IPS DF 19.7 (cell line): ENCODE measurements at regions not wholly inside any gene's neighbourhood (a gene's known extent, or its start where the extent isn't known, plus 50 kb on each side); places are given as distances from the start of the nearest gene placed in this dataset.
"Not testable (repeated sequence)": the region's sequence is repeated elsewhere in the genome, so short reads cannot be mapped to it uniquely, and the experiment has no call there.

Source experiments
- DNase-seq: peaks from one replicate; pipeline ENCODE4 v3.0.0-alpha.2; 2013; ENCODE audit warnings: low read depth, low spot score

DNA sequence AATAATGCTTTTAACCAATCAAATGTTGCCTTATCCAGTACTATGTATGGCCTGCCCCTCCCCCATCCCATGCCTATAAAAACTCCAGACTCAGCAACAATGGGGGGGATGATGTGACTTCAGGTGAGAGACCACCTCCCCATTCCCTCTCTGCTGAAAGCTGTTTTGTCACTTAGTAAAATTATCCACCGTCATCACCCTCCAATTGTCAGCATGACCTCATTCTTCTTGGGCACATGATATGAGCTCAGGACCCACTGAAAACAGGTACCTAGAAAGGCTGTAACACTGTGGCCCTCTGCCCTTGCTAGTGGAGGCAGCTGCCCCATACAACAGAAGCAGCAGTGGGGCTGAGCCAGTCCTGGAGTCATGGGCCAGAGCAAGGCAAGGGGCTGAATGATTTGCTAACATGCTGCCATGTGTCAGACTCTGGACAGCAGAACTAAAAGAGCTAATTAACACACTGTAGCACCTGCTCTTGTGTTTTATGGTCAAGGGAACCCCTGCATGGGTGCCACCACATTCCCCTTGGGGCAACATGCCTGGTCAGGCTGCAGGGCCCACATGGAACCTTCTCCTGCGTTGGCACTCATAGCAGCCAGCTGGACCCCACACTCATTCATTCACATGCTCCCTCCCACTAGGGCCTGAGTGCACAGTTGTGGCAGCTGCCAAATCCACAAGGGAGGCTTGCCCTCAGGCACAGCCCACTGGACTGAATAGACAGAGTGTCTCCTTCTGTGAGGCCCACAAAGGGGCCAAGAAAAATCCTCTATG is 722.2 kb upstream of the PCDH20 start:
- DNase-seq: no peak

DNA sequence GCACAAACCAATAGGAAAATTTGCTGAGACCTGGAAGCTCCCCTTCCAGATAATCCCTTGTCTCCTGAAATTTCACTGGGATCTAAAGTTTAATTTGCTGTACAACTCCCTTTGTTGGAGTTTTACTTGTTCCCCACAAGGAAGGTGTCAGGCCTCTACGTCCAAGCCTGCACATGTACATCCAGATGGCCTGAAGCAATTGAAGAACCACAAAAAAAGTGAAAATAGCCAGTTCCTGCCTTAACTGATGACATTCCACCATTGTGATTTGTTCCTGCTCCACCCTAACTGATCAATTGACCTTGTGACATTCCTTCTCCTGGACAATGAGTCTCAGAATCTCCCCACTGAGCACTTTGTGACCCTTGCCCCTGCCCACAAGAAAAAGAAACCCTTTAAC is 716.0 kb upstream of the PCDH20 start:
- DNase-seq: no peak

DNA sequence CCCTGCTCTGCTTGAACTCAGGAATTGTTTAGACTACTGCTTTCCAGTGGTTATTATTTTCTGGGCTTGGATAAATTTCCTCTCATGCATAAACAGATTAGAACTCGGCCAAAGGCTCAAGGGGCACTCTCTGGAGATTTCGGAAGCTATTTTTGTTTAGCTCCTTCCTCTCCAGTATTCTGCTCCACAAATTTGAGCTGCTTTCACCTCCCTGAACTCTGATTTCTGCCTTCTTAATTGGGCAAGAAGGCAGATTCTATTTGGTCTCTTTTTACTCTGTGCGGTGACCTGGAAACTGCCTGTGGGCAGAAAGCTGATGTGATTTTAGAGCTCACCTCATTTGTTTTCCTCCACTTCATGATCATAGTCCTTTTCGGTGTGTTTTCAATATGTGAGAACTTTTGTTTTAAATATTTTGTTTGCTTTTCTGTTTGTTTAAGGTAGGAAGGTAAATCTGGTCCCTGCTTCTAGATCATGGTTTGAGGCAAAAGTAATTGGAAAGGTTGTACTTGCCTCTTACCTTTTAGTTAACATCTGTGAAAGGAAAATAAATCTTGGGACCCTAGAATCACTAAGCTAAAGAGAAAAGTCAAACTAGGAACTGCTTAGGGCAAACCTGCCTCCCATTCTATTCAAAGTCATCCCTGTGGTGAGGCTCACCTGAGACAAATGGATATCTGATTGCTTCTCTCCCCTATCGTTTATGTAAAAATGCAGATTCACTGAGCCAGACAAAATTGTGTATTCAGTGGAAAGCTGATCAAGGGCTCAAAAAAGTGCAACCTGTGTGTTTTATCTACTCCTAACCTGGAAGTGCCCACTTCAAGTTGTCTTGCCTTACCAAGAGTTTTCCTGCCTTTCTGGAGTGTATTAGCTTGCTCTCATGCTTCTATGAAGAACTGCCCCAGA is 714.7 kb upstream of the PCDH20 start:
- no peak for DNase-seq

DNA sequence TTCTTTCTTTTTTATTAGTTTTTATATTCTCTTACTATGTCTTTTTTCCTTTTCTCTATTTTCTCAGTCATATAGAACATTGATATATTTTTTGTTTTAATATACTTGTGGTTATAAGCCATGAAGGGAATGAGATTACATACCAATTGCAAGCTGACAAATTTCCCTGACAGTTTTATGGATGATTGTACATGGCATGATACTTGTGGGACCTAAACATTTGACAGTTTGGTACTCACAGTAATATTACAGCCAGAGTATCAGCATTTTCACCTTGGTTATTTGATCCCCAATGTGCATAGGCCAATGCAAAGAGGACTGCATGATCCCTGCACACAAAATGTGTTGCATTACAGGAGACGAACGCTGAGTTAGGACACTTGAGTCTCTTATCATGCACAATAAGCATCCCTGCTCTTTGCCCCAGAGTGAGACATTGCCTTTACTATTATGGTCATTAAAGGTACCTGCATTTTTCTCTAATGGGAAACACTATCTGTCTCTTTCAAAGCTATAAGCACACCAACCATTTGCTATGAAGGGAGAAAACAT is 713.4 kb upstream of the PCDH20 start:
- no peak for DNase-seq

DNA sequence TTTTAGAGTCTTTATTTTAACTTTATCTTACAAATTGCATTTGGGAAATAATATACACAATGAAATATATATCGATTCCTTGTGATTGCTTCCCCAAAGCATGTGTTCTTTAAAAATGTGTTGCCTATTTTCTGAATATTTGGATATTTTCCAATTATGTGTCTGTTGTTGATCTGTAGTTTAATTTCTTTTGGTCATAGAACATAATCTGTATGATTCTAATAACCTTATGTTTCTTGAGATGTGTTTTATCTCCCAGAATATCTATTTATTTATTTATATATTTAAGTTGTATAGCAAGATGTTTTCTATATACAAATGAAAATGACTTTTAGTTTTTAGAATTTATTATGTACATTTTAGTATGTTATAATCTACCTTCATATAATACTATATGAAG is 710.8 kb upstream of the PCDH20 start:
- no peak for DNase-seq

DNA sequence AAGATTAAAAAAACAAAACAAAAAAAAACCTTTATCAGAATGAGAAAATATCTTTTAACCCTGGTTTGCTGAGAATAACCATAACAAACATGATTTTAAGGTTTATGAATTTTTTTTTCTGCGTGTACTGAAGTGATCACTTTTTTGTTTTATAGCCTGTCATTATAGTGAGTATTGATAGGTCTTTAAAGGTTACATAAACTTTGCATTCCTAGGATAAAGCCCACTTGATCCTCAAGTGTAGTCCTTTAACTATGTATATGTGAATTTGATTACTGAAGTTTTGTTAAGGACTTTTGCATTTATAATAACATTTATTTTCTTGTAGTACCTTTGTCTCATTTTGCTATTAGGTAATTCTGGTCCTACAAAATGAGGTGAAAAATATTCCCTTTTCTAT is 709.8 kb upstream of the PCDH20 start:
- DNase-seq: no peak

DNA sequence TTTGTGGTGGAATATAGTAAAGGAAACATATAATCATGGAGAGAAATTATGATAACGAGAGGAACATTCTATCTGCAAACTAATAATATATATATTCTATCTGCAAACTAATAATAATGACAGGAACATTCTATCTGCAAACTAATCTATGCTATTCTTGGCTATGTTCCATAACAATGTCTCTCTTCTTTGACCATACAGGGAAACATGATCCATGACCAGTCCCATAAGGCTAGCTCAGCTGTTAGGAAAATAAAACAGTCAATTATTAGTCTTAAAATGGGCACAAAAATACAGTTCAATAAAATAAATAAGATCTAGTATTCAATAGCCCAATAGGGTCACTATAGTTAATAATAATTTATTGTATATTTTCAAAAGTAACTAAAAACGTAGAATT is 707.8 kb upstream of the PCDH20 start:
- no peak for DNase-seq

DNA sequence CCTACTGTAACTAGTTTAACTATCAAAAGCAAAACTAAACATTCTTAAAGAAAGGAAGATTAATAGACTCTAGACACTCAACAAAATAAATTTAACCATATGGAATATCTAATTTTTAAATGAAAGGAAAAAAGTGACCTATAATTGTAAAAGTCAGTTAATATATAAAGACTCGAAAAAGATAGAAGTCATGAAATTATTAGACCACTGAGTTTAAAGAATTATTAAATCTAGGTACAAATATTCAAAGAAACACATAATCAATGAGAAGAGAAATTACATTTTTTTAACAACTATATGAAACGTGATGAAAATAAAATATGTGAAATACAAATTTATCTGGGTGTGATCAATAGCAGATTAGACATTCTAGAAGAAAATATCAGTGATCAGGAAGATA is 706.8 kb upstream of the PCDH20 start:
- no peak for DNase-seq

DNA sequence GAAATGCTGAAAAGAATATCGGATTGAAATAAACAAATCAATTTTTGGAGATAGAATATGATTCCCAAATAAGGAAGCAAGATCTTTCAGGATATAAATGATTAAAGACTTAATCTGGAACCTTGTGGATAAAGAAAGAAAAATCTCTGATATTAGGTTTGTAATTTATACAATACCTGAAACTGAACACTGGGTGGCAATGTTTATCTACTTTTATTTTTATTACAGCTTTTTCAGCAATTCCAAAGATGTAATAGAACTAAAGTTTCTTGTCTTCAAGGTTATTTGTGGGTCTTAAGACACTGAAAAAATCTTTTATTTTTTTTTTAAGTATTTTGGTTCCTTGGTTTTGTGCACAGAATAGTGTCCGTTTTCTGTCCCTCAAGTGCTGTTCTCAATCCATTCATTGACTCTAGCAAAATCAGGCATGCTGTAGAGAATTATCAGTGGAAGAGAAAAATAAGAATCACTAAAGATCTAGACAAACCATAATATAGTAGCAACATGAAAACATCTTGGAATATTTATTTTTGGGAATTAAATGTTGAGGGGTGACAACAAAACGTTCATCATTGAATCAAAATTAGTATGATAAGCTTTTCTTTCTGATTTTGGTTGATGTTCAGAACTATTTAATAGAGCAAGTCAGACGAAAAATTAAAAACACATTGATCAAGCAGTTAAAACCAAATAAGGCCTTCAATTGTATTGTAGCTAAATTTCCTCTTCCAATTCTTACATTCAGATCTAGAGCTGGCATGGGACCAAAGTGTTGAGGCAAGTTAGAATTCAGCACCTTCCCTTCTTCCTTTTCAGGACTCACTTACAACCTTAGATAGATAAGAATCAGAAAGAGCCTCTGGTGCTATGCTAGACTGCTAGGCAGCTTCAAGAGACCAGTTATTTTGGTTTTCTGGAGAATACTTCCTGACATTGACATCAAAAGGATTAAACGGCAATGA is 704.4 kb upstream of the PCDH20 start:
- DNase-seq: no peak

DNA sequence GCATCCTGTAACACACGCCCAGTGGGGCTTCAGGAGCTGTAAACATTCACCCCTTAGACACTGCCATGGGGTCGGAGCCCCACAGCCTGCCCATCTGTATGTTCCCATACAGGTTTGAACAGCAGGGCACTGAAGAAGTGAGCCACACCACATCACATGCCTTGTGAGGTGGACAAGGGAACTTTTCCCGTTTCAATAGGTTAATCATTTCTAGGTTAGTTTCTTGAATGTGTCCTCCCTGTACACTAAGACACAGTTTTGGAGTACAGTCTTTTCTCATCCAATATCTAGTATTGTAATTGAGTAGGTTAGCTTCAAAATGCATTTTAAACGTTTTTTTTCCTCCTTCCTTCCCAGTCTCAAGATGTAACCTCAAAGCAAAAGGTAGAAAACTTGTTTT is 700.2 kb upstream of the PCDH20 start:
- no peak for DNase-seq

DNA sequence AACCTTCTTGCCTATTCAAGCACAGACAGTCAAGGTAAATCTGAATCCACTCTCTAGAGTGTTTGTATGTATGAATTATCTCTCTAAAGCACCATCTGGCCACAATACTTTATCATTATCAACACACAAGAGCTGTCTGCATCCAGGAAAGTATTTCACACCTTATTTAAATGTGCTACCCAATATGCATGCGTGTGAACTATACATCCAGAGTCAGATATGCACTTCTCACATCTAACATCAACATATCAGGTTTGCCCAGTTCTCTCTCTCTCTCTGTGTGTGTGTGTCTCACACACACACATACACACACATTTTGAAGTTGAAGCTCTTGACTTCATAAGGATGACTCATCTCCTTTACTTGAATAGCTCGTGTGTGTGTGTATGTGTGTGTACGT is 697.5 kb upstream of the PCDH20 start:
- no peak for DNase-seq

DNA sequence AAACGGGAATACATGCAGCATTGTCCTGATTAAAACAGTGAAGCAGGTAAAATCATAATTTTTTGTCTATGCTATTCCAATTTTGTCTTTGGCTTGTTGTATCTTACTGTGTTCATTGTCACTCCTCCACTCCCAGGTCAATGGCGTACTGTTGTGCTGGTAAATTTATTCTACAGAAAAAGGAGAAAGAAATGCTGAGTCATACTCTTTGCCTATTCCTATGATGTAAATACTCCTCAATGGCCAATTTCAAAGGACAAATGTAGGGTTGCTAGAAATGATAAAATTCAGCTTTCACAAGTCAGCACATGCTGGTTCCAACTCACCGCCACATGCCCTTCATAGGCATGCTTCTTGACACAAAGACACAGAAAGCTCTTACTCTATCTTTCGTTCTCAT is 694.4 kb upstream of the PCDH20 start:
- DNase-seq: no peak

DNA sequence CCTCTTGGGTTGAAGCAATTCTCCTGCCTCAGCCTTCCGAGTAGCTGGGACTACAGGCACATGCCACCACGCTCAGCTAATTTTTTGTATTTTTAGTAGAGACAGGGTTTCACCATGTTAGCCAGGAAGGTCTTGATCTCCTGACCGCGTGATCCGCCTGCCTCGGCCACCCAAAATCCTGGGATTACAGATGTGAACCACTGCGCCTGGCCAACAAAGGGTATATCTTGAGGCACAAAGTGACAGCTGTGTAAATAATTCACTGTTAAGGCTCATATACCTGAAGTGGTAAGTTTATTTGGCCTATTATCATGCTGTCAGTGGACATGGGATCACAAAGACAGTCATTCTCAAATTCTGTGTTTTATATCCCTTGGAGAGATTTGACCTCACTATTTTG is 688.5 kb upstream of the PCDH20 start:
- not testable (repeated sequence) for DNase-seq

DNA sequence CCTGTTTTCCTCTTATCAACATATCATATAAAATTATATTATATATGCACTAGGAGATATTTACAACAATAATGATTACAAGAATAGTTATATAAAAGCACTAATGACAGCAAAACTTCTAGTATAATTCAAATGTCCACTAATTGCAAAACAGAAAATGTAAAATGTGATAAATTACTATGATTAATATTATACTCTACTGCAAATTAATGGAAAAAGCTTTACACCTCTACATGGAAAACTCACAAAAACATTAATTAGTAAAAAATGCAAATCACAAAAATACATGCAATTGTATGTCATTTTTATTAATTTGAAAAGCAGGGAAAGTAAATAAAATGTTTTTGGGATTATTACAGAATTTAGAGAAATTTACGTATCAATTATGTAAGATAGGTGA is 681.0 kb upstream of the PCDH20 start:
- no peak for DNase-seq

DNA sequence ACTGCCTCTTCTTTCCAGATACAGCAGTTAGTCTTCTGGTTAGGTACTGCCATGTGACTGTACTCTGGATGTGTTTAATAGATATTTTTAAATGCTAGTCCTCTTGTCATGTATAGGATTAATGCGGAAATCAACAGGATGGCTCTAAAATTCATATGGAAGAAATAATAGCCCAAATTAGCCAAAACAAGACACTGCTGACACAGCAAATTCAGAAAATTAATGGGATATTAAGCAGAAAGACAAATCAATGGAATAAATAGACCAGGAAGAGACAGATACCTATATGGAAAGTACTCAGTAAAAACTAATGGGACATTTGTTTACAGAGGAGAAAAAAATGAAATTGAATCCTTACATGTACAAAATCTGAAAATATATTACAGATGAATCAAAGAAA is 679.3 kb upstream of the PCDH20 start:
- DNase-seq: no peak

DNA sequence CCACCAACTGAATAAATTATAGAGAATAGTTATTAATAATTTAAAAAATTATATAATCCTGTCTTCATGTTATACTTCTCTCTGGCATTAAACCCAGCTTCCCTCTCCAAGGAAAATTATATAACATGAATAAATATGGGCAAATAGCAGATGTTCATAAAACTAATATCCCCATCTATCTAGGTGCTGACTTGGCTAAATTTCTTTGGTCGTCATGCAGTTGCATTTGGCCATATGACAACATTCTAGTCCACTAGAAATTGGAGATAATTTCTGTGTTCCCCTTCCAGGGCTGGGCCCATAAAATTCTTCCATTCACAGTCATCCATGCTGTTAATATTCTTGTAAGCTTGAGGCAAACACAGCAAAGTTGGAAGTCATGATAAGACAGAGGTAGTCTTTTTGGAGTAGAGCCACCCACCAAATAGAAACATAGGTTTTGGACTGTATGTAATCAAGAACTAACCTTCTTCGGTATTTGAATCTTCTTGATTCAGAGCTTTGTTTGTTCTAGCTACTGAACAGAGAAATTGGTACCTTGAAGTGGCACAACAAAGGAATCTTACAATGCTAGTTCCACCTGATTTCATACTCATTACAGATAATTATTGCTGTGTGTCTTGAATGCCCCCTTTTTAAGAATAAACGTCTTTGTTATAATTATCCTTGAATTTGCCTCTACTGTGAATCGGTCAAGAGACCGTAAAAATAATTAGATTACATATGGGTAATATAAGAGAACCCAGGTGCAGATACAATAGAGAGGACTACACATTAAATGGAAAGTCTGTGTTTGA is 678.5 kb upstream of the PCDH20 start:
- DNase-seq: no peak

DNA sequence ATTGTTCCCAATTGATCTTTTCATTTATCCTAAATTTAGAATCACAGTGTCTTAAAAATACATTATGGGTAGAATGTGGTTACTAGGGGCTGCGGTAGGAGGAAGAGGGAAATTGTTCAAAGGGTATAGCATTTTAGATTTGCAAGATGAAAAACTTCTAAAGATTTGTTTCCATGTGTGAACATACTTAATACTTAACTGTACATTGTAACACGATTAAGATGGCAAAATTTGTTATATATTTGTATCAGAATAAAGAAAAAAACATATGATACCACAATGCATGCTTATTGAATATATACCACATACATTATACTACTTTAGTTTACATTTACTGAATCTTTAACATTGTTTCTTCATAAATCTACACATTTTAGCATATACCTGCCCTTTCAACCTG is 677.3 kb upstream of the PCDH20 start:
- no peak for DNase-seq

DNA sequence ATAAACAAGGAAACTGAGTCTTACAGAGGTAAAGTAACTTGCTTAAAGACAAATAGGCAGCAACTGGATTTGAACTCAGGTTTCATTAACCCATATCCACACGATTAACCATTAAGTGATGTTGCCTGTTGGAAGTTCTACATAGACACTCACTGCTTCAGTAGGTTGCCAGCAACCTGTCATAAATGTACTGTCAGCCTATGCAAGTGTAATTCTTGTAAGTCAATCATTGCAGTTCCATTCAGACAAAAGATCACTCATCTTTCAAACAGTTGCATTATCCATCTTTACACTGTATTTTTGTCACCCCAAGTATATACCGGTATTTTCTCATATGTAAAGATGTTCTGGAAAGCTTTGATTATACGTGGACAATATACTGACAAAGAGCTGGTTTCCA is 676.9 kb upstream of the PCDH20 start:
- DNase-seq: no peak

DNA sequence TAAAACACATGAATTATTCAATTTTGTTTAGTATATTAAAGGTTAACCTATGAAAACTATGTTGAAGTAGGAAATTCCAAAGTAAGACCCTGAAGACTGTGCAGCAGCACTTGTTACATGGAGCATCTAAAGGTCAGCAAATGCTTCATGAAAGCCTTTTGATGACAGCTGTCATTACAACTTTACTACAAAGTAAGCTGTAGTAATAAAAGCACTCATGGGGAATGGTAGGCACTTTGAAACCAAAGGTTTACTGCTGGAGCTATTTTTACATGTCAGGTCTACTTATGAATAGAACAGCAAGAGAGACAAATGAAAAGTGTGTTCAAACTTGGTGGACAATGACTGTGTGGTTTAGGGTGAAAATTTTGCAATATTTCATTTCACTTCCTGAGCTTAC is 672.5 kb upstream of the PCDH20 start:
- DNase-seq: no peak

DNA sequence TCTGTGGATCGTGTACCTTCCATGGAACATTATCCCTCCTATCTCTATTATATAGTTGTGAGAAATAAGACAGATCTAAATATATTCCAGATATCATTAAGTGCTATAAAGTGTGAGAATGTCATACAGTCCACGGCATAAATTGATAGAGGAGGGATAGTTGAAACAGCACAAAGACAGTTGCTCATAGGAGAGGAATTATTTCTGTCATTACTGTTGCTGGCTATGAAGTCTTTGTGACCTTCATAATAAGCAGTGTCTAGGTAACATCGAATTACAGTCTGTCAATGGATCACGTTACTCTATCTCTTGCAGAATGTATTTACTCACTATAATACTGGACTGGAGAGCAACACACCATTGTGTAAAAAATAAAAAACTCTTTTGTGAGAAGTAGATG is 671.5 kb upstream of the PCDH20 start:
- DNase-seq: no peak
